ENCODE measurements at regions not wholly inside any gene's neighbourhood (a gene's known extent, or its start where the extent isn't known, plus 50 kb on each side); places are given as distances from the start of the nearest gene placed in this dataset.

DNA sequence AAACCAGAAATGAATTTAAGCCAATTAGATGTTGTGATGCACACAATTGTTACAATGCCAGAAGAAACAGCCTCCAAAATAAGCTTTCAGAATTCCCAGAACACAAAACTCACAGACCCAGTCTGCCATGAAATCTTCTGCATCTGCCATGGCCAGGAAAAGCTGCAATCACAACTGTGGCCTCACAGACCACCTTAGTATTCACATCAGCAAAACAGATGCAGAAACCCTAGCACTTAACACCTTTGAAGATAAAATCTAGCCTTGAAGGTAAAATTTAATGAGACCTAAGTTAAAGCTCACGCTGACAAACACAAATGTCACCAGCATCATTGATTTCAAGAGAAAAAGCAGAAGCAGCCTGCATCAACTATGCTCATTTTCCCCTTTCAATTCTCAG is 566.8 kb upstream of the TMPRSS15 start:
- dilution Hi-C loops (cut with MboI; ENCODE audit: extremely low pct_ligation_motif_present, low sequenced_read_pairs), result no loop called here
- ChIA-PET POLR2A (no interaction called here), CTCF (no interaction called here)
- TF ChIP-seq GATA2 (IDR thresholded peaks at IDR 0.05; ENCODE audit: insufficient read depth, insufficient read length, low read depth, low read length), result no peak
- TF ChIP-seq FOS (IDR thresholded peaks at IDR 0.05; ENCODE audit: borderline replicate concordance, insufficient read depth, low read length), result no peak
- TF ChIP-seq, protein P1, sequence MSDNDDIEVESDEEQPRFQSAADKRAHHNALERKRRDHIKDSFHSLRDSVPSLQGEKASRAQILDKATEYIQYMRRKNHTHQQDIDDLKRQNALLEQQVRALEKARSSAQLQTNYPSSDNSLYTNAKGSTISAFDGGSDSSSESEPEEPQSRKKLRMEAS (IDR thresholded peaks at IDR 0.05; ENCODE audit: insufficient read depth, insufficient read length), result no peak
- no peak for TF ChIP-seq MYC (IDR thresholded peaks at IDR 0.05; ENCODE audit: low read depth, low read length)
- TF ChIP-seq EZH2 (IDR thresholded peaks at IDR 0.05; ENCODE audit: borderline replicate concordance, low read depth, low read length, severe bottlenecking), result no peak
- BruUV-seq (replicated peaks), result no TSS peak
- no peak overlapping the region for H3K4me2 ChIP-seq (ENCODE audit: insufficient read depth, low read length)
- no peak overlapping the region for H2AFZ ChIP-seq (ENCODE audit: low read depth, low read length)
- no peaks in the 10 kb centered on the region for H4K20me1 ChIP-seq (replicated peaks; ENCODE audit: control insufficient read depth, extremely low read depth, insufficient read depth, low read length)
- no peaks in the 10 kb centered on the region for H3K4me1 ChIP-seq (ENCODE audit: control insufficient read depth, extremely low read depth, insufficient read depth, low read length)
- no peak for DNase-seq (ENCODE audit: low read depth, low spot score)
- no peaks in the 10 kb centered on the region for H3K79me2 ChIP-seq (ENCODE audit: control insufficient read depth, insufficient read depth, low read length)
- intact Hi-C loops (cut with micrococcal nuclease), result no loop called here
- no peak overlapping the region for H3K4me3 ChIP-seq (replicated peaks in 1 of 3; ENCODE audit: insufficient read depth in 1 of 3, low read depth in 1 of 3, low read length in 3 of 3)
- no peaks in the 10 kb centered on the region for H3K9me1 ChIP-seq (replicated peaks; ENCODE audit: control insufficient read depth, extremely low read depth, insufficient read depth, low read length)
- no peaks in the 10 kb centered on the region for H3K27me3 ChIP-seq (ENCODE audit: control insufficient read depth in 2 of 2, insufficient read depth in 2 of 2, low read length in 2 of 2)
- H3K9me3 ChIP-seq (replicated peaks; ENCODE audit: control insufficient read depth, insufficient read depth, low read length), result no peaks in the 10 kb centered on the region
- H3K27ac ChIP-seq (ENCODE audit: insufficient read depth, low read depth, low read length), result no peak overlapping the region
- H3K36me3 ChIP-seq (ENCODE audit: control insufficient read depth in 2 of 2, extremely low read depth in 1 of 2, insufficient read depth in 2 of 2, low read length in 2 of 2), result no peaks in the 10 kb centered on the region
- FAIRE-seq, result no peak
- no peak overlapping the region for H3K9ac ChIP-seq (replicated peaks; ENCODE audit: extremely low read depth, insufficient read depth, low read length)

DNA sequence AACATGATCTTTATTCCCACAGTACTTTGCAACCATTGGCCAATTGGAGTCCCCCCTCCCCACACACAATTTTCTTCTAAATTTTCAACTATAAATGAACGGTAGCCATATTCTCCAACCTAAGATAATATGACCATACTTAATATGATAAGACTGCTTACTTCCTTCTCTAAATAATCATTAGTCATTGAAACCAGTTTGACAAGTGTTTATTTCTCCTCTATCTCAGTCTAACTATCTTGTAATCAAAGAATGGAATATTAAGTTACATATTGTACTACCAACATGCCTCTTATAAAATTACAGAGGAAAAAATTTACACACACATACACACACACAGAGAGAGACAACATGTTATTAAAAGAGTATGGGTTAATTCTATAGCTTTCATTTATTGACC is 567.4 kb upstream of the TMPRSS15 start:
- BruUV-seq (replicated peaks), result no TSS peak
- ChIA-PET POLR2A (no interaction called here), CTCF (no interaction called here)
- Histone ChIP-seq H3K4me1 (ENCODE audit: control insufficient read depth, extremely low read depth, insufficient read depth, low read length) (no peaks in the 10 kb centered on the region), H3K27me3 (ENCODE audit: control insufficient read depth in 2 of 2, insufficient read depth in 2 of 2, low read length in 2 of 2) (no peaks in the 10 kb centered on the region), H3K9me1 (replicated peaks; ENCODE audit: control insufficient read depth, extremely low read depth, insufficient read depth, low read length) (no peaks in the 10 kb centered on the region), H3K9me3 (replicated peaks; ENCODE audit: control insufficient read depth, insufficient read depth, low read length) (no peaks in the 10 kb centered on the region), H3K4me3 (replicated peaks in 1 of 3; ENCODE audit: insufficient read depth in 1 of 3, low read depth in 1 of 3, low read length in 3 of 3) (no peak overlapping the region), H3K79me2 (ENCODE audit: control insufficient read depth, insufficient read depth, low read length) (no peaks in the 10 kb centered on the region), H3K27ac (ENCODE audit: insufficient read depth, low read depth, low read length) (no peak overlapping the region), H3K36me3 (ENCODE audit: control insufficient read depth in 2 of 2, extremely low read depth in 1 of 2, insufficient read depth in 2 of 2, low read length in 2 of 2) (no peaks in the 10 kb centered on the region), H4K20me1 (replicated peaks; ENCODE audit: control insufficient read depth, extremely low read depth, insufficient read depth, low read length) (no peaks in the 10 kb centered on the region), H3K4me2 (ENCODE audit: insufficient read depth, low read length) (no peak overlapping the region), H2AFZ (ENCODE audit: low read depth, low read length) (no peak overlapping the region), H3K9ac (replicated peaks; ENCODE audit: extremely low read depth, insufficient read depth, low read length) (no peak overlapping the region)
- dilution Hi-C loops (cut with MboI; ENCODE audit: extremely low pct_ligation_motif_present, low sequenced_read_pairs), result no loop called here
- intact Hi-C loops (cut with micrococcal nuclease), result no loop called here
- TF ChIP-seq GATA2 (IDR thresholded peaks at IDR 0.05; ENCODE audit: insufficient read depth, insufficient read length, low read depth, low read length) (no peak), FOS (IDR thresholded peaks at IDR 0.05; ENCODE audit: borderline replicate concordance, insufficient read depth, low read length) (no peak), MYC (IDR thresholded peaks at IDR 0.05; ENCODE audit: low read depth, low read length) (no peak), POLR2AphosphoS5 (IDR thresholded peaks at IDR 0.05; ENCODE audit: insufficient read depth, low read depth, low read length) (no peak), EZH2 (IDR thresholded peaks at IDR 0.05; ENCODE audit: borderline replicate concordance, low read depth, low read length, severe bottlenecking) (no peak), JUN (IDR thresholded peaks at IDR 0.05; ENCODE audit: borderline replicate concordance, insufficient read depth, insufficient read length, low read depth) (no peak)
- TF ChIP-seq, protein P2, sequence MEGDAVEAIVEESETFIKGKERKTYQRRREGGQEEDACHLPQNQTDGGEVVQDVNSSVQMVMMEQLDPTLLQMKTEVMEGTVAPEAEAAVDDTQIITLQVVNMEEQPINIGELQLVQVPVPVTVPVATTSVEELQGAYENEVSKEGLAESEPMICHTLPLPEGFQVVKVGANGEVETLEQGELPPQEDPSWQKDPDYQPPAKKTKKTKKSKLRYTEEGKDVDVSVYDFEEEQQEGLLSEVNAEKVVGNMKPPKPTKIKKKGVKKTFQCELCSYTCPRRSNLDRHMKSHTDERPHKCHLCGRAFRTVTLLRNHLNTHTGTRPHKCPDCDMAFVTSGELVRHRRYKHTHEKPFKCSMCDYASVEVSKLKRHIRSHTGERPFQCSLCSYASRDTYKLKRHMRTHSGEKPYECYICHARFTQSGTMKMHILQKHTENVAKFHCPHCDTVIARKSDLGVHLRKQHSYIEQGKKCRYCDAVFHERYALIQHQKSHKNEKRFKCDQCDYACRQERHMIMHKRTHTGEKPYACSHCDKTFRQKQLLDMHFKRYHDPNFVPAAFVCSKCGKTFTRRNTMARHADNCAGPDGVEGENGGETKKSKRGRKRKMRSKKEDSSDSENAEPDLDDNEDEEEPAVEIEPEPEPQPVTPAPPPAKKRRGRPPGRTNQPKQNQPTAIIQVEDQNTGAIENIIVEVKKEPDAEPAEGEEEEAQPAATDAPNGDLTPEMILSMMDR (IDR thresholded peaks at IDR 0.05; ENCODE audit: extremely low read depth in 1 of 2, insufficient read depth in 1 of 2, low read depth in 1 of 2, low read length in 2 of 2), result no peak
- TF ChIP-seq, protein P1 (IDR thresholded peaks at IDR 0.05; ENCODE audit: insufficient read depth, insufficient read length), result no peak
- DNase-seq (ENCODE audit: low read depth, low spot score), result no peak
- no peak for FAIRE-seq

Measured in endothelial cell of umbilical vein (primary cell).